ENCODE measurements at regions not wholly inside any gene's neighbourhood (a gene's known extent, or its start where the extent isn't known, plus 50 kb on each side); places are given as distances from the start of the nearest gene placed in this dataset.
A peak's percentile ranks its signal among the peaks of the same experiment; 100 is the strongest.

DNA sequence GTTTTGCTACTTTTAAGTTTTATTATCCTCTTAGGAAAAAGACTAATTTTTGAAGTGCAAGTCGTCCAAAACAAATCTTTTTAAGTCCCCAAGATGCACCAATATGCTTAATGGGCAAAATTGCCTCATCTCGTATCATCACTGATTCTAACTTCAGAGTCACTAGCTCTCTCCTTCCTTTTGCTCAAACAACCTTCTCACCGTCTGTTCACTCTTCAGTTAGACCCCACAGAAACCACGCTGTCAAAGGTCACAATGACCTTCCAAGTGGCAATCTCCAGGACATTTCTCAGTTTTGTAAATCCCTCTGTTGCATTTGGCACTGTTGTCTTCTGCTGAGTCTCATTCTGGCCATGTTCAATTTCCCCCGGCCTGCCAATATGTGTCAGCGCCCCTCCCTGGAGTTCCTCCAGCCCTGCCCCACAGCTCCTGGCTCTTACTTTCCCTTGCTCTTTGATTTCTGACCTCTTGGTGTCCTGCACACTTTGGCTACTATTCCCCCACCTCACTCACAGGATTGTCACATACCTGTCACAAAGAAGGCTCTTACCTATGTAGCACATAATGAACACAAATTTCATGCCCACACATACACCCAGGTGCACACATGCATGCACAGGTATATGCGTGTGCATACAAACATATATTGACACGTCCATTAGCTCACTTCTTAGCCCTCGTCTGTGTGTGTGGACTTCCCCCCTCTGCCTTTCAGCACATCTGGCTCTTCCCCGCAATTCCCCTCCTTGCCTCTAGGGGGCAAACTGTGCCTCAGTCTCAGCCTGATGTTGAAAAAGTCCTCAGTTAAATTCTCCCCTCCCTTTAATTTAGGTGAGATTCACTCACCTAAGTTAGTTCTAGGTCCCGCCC lies 354.0 kb upstream of the DUSP10 start:
- H3K9me3 ChIP-seq (ENCODE audit: control insufficient read depth, low read length) = no peaks in the 10 kb centered on the region
- no peaks in the 10 kb centered on the region for H3K36me3 ChIP-seq (ENCODE audit: control insufficient read depth, insufficient read depth, low read length)
- no peak overlapping the region for H3K4me3 ChIP-seq (ENCODE audit: insufficient read depth, low read depth, low read length, poor library complexity, severe bottlenecking)
- no peak overlapping the region for H3K27ac ChIP-seq (ENCODE audit: insufficient read depth, low read length, poor library complexity, severe bottlenecking)
- no peaks in the 10 kb centered on the region for H3K4me1 ChIP-seq (ENCODE audit: control insufficient read depth, insufficient read depth, low read length, poor library complexity, severe bottlenecking)
- no peaks in the 10 kb centered on the region for H3K27me3 ChIP-seq (replicated peaks; ENCODE audit: control insufficient read depth, insufficient read depth, low read length, poor library complexity, severe bottlenecking)
- peak; percentile 18 to 36 (median 20) for DNase-seq

DNA sequence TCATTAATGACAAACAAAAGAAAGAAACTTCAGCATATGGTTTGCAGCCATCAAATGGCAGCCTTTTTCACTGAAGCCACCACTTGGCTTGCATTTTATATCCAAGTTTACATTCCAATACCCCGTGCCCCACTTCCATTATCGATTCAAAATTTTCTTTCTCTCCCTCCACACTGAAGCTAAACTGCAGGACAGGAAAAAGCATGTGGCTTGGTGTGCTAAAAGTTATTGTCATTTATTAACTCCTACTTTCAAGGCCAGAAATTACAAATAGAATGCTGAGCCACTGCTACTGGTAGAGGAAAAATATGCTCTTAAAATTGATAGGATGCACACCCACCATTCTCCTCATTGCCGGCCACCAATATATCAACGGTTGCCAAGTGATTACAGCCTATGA lies 351.6 kb upstream of the DUSP10 start:
- Histone ChIP-seq H3K9me3 (ENCODE audit: control insufficient read depth, low read length) (no peaks in the 10 kb centered on the region), H3K36me3 (ENCODE audit: control insufficient read depth, insufficient read depth, low read length) (no peaks in the 10 kb centered on the region), H3K4me1 (ENCODE audit: control insufficient read depth, insufficient read depth, low read length, poor library complexity, severe bottlenecking) (no peaks in the 10 kb centered on the region), H3K27ac (ENCODE audit: insufficient read depth, low read length, poor library complexity, severe bottlenecking) (no peak overlapping the region), H3K4me3 (ENCODE audit: insufficient read depth, low read depth, low read length, poor library complexity, severe bottlenecking) (no peak overlapping the region), H3K27me3 (replicated peaks; ENCODE audit: control insufficient read depth, insufficient read depth, low read length, poor library complexity, severe bottlenecking) (no peaks in the 10 kb centered on the region)
- DNase-seq = no peak

DNA sequence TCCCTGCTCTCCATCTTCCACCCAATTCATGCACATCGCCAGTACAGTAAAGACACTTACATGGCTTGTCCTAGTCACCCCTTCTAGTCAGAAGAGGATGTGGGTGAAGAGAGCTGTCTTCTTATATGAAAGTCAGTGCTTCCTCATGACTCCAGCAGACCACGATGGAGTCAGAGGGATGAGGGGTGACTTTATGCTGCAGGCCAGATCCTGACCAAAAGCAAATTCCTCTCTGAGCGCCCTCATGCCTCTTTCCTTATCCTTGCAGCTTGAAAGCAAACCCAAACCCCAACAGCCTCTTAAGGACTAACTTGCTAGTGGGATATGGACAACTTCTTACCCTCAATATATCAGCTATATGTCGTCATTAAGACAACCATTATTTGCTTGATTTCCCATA lies 348.2 kb upstream of the DUSP10 start:
- no peaks in the 10 kb centered on the region for H3K36me3 ChIP-seq (ENCODE audit: control insufficient read depth, insufficient read depth, low read length)
- DNase-seq = no peak
- H3K4me1 ChIP-seq (ENCODE audit: control insufficient read depth, insufficient read depth, low read length, poor library complexity, severe bottlenecking) = no peaks in the 10 kb centered on the region
- no peaks in the 10 kb centered on the region for H3K27me3 ChIP-seq (replicated peaks; ENCODE audit: control insufficient read depth, insufficient read depth, low read length, poor library complexity, severe bottlenecking)
- no peak overlapping the region for H3K4me3 ChIP-seq (ENCODE audit: insufficient read depth, low read depth, low read length, poor library complexity, severe bottlenecking)
- no peak overlapping the region for H3K27ac ChIP-seq (ENCODE audit: insufficient read depth, low read length, poor library complexity, severe bottlenecking)
- H3K9me3 ChIP-seq (ENCODE audit: control insufficient read depth, low read length) = no peaks in the 10 kb centered on the region

DNA sequence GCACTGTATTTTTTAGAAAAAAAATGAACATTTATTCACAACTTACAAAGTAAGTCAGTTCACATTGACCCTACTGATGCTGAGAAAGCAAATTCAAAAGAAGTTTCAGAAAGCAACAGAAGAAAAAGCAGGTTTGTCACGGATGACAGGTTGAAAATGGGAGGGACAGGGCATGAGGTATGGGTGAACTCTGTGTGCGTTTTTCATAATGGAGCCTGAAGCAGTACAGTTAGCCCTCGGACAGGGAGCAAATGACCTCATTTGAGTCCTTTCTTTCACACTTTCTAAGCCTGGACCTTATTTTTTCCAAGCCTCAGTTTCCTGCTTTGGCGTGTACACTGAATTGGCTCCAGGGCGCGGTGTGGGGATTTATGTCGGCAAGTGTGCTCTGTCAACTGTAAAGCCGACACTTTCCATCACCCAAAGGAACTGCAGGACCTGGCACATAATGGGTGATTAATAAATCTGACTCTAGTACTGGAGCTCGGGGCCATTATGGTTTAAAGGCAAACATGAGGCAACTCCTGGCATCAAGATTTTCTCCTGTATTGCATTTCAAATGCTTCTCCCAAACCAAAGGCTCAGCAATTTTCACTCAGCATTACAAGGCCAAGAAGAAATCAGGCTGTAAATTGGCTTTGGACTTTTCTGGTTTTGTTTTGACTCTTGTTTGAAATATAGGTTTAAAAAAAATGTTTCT lies 345.5 kb upstream of the DUSP10 start:
- Histone ChIP-seq H3K9me3 (ENCODE audit: control insufficient read depth, low read length) (no peaks in the 10 kb centered on the region), H3K4me3 (ENCODE audit: insufficient read depth, low read depth, low read length, poor library complexity, severe bottlenecking) (no peak overlapping the region)

DNA sequence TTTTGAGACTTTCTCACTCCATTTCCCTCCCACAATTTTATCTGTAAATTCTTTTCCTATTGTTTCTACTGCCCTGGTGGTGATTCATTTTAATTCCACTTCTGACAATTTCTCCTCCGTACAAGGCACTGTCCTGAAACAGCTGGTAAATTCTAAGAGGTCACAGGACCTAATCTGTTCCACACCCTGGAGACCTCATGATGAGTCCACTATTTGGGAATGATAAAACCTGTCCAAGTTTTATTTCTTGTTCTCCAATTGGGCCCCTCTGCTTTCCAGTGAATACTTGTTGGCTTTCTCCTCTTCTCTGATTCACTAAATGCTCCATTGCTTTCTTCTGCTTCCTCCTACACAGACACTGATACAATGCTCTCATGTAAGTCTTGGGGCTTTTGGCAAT lies 343.1 kb upstream of the DUSP10 start:
- Histone ChIP-seq H3K4me1 (ENCODE audit: control insufficient read depth, insufficient read depth, low read length, poor library complexity, severe bottlenecking) (no peaks in the 10 kb centered on the region), H3K27ac (ENCODE audit: insufficient read depth, low read length, poor library complexity, severe bottlenecking) (no peak overlapping the region), H3K4me3 (ENCODE audit: insufficient read depth, low read depth, low read length, poor library complexity, severe bottlenecking) (no peak overlapping the region), H3K9me3 (ENCODE audit: control insufficient read depth, low read length) (no peaks in the 10 kb centered on the region), H3K36me3 (ENCODE audit: control insufficient read depth, insufficient read depth, low read length) (no peaks in the 10 kb centered on the region), H3K27me3 (replicated peaks; ENCODE audit: control insufficient read depth, insufficient read depth, low read length, poor library complexity, severe bottlenecking) (no peaks in the 10 kb centered on the region)
- DNase-seq = no peak

More for the DNA sequence above, 345.5 kb upstream of the DUSP10 start:
- no peak overlapping the region for H3K27ac ChIP-seq (ENCODE audit: insufficient read depth, low read length, poor library complexity, severe bottlenecking)
- no peaks in the 10 kb centered on the region for H3K36me3 ChIP-seq (ENCODE audit: control insufficient read depth, insufficient read depth, low read length)
- DNase-seq = no peak
- H3K27me3 ChIP-seq (replicated peaks; ENCODE audit: control insufficient read depth, insufficient read depth, low read length, poor library complexity, severe bottlenecking) = no peaks in the 10 kb centered on the region
- no peaks in the 10 kb centered on the region for H3K4me1 ChIP-seq (ENCODE audit: control insufficient read depth, insufficient read depth, low read length, poor library complexity, severe bottlenecking)

DNA sequence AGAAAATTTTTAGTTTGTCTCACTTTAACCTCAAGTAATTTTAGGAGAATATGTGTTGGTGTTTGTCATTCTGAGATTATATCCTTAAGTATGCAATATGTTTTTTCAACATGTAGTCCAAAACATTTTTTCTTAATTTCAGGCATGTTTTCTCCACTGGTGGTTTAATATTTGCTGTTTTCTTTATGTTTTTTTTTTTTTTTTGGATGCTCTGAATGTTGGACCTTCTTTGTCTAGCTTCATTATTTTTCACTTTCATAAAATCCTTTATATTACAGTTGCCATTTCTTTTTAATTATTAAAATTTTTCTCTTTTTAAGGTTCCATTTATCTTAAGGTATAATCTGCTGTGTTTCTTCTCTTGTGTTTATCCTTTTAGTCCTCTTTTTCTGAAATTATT lies 342.2 kb upstream of the DUSP10 start:
- no peaks in the 10 kb centered on the region for H3K36me3 ChIP-seq (ENCODE audit: control insufficient read depth, insufficient read depth, low read length)
- H3K4me3 ChIP-seq (ENCODE audit: insufficient read depth, low read depth, low read length, poor library complexity, severe bottlenecking) = no peak overlapping the region
- no peak overlapping the region for H3K27ac ChIP-seq (ENCODE audit: insufficient read depth, low read length, poor library complexity, severe bottlenecking)
- no peaks in the 10 kb centered on the region for H3K4me1 ChIP-seq (ENCODE audit: control insufficient read depth, insufficient read depth, low read length, poor library complexity, severe bottlenecking)
- H3K9me3 ChIP-seq (ENCODE audit: control insufficient read depth, low read length) = no peaks in the 10 kb centered on the region
- no peak for DNase-seq
- H3K27me3 ChIP-seq (replicated peaks; ENCODE audit: control insufficient read depth, insufficient read depth, low read length, poor library complexity, severe bottlenecking) = no peaks in the 10 kb centered on the region

DNA sequence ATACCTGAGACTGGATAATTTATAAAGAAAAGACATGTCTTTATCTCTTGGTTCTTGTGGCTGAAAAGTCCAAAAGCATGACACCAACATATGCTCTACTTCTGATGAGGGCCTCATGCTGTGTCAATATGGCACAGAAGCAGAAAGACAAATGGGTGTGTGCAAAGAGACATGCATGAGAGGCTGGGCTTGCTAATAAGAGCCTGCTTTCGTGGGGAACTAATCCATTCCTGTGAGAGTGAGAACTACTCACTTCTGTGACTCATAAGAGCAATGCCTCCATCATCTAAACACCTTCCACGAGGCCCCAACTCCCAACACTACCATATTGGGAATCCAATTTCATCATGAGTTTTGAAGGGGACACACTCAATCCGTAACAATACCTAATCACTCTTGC lies 340.0 kb upstream of the DUSP10 start:
- DNase-seq = no peak
- H3K4me1 ChIP-seq (ENCODE audit: control insufficient read depth, insufficient read depth, low read length, poor library complexity, severe bottlenecking) = no peaks in the 10 kb centered on the region

DNA sequence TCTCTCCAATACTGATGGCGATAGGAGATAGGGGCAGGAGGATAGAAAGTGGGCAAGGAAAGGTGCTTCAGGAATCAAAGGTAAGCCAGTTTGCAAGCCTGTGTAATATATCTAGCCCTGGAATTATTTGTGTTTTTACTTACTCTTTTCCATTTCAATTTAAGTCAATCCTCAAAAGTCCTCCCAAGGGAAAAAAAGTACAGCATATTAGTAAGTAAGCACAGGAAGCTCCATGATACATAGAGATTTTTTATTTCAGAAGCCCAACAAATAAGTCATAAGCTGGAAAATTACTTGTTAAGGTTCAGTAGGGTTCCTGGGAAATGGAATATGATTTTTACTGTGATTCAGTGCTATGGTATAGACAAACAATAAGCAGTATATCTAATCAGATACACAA lies 337.7 kb upstream of the DUSP10 start:
- H3K36me3 ChIP-seq (ENCODE audit: control insufficient read depth, insufficient read depth, low read length) = no peaks in the 10 kb centered on the region
- no peak overlapping the region for H3K27ac ChIP-seq (ENCODE audit: insufficient read depth, low read length, poor library complexity, severe bottlenecking)
- no peaks in the 10 kb centered on the region for H3K9me3 ChIP-seq (ENCODE audit: control insufficient read depth, low read length)
- H3K27me3 ChIP-seq (replicated peaks; ENCODE audit: control insufficient read depth, insufficient read depth, low read length, poor library complexity, severe bottlenecking) = no peaks in the 10 kb centered on the region
- DNase-seq = no peak
- no peaks in the 10 kb centered on the region for H3K4me1 ChIP-seq (ENCODE audit: control insufficient read depth, insufficient read depth, low read length, poor library complexity, severe bottlenecking)
- no peak overlapping the region for H3K4me3 ChIP-seq (ENCODE audit: insufficient read depth, low read depth, low read length, poor library complexity, severe bottlenecking)

More for the DNA sequence above, 340.0 kb upstream of the DUSP10 start:
- no peak overlapping the region for H3K4me3 ChIP-seq (ENCODE audit: insufficient read depth, low read depth, low read length, poor library complexity, severe bottlenecking)
- H3K27ac ChIP-seq (ENCODE audit: insufficient read depth, low read length, poor library complexity, severe bottlenecking) = no peak overlapping the region
- H3K27me3 ChIP-seq (replicated peaks; ENCODE audit: control insufficient read depth, insufficient read depth, low read length, poor library complexity, severe bottlenecking) = no peaks in the 10 kb centered on the region
- no peaks in the 10 kb centered on the region for H3K9me3 ChIP-seq (ENCODE audit: control insufficient read depth, low read length)
- no peaks in the 10 kb centered on the region for H3K36me3 ChIP-seq (ENCODE audit: control insufficient read depth, insufficient read depth, low read length)

DNA sequence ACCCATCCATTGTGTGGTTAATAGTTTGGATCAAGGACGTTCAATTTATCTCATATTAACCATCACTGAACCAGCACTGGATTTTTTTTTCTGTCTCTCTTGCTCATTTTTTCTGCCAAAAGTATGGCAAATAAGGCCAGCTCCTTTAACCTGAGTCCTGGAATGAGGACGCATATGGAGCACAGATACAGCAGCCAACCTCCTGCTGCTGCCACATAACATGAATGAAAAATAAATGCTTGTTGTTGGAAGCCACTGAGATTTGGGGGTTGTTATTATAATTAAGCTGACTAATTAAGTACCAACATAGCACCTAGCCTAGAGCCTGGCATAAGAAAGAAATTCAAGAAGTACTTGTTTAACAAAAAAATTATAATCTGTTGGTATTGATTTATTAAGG lies 335.3 kb upstream of the DUSP10 start:
- Histone ChIP-seq H3K36me3 (ENCODE audit: control insufficient read depth, insufficient read depth, low read length) (no peaks in the 10 kb centered on the region), H3K4me3 (ENCODE audit: insufficient read depth, low read depth, low read length, poor library complexity, severe bottlenecking) (no peak overlapping the region), H3K4me1 (ENCODE audit: control insufficient read depth, insufficient read depth, low read length, poor library complexity, severe bottlenecking) (no peaks in the 10 kb centered on the region), H3K27me3 (replicated peaks; ENCODE audit: control insufficient read depth, insufficient read depth, low read length, poor library complexity, severe bottlenecking) (no peaks in the 10 kb centered on the region), H3K9me3 (ENCODE audit: control insufficient read depth, low read length) (no peaks in the 10 kb centered on the region), H3K27ac (ENCODE audit: insufficient read depth, low read length, poor library complexity, severe bottlenecking) (no peak overlapping the region)
- DNase-seq = no peak

DNA sequence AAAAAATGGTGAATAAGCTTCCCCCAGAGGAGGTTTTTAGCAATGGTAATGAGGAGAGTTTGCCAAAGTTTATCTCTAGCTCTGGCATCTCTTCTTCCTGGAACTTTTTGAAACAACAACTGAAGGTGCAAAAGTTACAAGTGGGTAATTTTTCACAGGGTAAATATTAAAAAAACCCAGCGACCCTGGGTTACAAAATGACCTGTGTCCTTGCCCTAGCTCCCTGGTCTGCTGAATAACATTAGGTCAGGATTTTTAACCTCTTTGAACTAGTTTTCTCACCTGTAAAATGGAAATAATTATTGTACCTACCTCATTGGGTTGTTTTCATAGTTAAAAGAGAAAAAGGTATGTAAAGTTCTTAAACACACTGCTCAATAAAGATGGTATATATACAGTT lies 332.4 kb upstream of the DUSP10 start:
- no peak overlapping the region for H3K27ac ChIP-seq (ENCODE audit: insufficient read depth, low read length, poor library complexity, severe bottlenecking)
- H3K4me3 ChIP-seq (ENCODE audit: insufficient read depth, low read depth, low read length, poor library complexity, severe bottlenecking) = no peak overlapping the region
- H3K4me1 ChIP-seq (ENCODE audit: control insufficient read depth, insufficient read depth, low read length, poor library complexity, severe bottlenecking) = no peaks in the 10 kb centered on the region
- H3K27me3 ChIP-seq (replicated peaks; ENCODE audit: control insufficient read depth, insufficient read depth, low read length, poor library complexity, severe bottlenecking) = no peaks in the 10 kb centered on the region
- DNase-seq = no peak
- H3K9me3 ChIP-seq (ENCODE audit: control insufficient read depth, low read length) = no peaks in the 10 kb centered on the region
- H3K36me3 ChIP-seq (ENCODE audit: control insufficient read depth, insufficient read depth, low read length) = no peaks in the 10 kb centered on the region
